Amniotic stem cell (primary cell): ENCODE measurements at regions not wholly inside any gene's neighbourhood (a gene's known extent, or its start where the extent isn't known, plus 50 kb on each side); places are given as distances from the start of the nearest gene placed in this dataset.
"Not testable (repeated sequence)": the region's sequence is repeated elsewhere in the genome, so short reads cannot be mapped to it uniquely, and the experiment has no call there.

ENCODE experiments used
- DNase-seq: peaks from one replicate; lab custom pipeline; 2025; lab: John Stamatoyannopoulos, UW

- no peak for DNase-seq
Measured at GRCh38 chr2:142757111-142757510, 120.4 kb upstream of the KYNU start.

GRCh38 chr2:142756430-142756829 is 121.0 kb upstream of the KYNU start:
- DNase-seq: no peak

GRCh38 chr2:142755191-142755590 is 122.3 kb upstream of the KYNU start:
- no peak for DNase-seq

GRCh38 chr2:142754182-142754581 is 123.3 kb upstream of the KYNU start:
- DNase-seq: no peak

- DNase-seq: no peak
Measured at GRCh38 chr2:142750858-142751257, 126.6 kb upstream of the KYNU start.

GRCh38 chr2:142748559-142749099 is 128.8 kb upstream of the KYNU start:
- no peak for DNase-seq

- DNase-seq: no peak
Measured at GRCh38 chr2:142745691-142746090, 131.8 kb upstream of the KYNU start.

GRCh38 chr2:142742371-142743214 is 134.9 kb upstream of the KYNU start:
- DNase-seq: no peak

- no peak for DNase-seq
Measured at GRCh38 chr2:142741764-142742269, 135.6 kb upstream of the KYNU start.

GRCh38 chr2:142734770-142735169 is 142.7 kb upstream of the KYNU start:
- DNase-seq: no peak

GRCh38 chr2:142734231-142734630 is 143.2 kb upstream of the KYNU start:
- no peak for DNase-seq

GRCh38 chr2:142729814-142730213 is 147.7 kb upstream of the KYNU start:
- DNase-seq: not testable (repeated sequence)

- not testable (repeated sequence) for DNase-seq
Measured at GRCh38 chr2:142727821-142728478, 149.5 kb upstream of the KYNU start.

- no peak for DNase-seq
Measured at GRCh38 chr2:142725386-142725785, 152.1 kb upstream of the KYNU start.

GRCh38 chr2:142724713-142725349 is 152.6 kb upstream of the KYNU start:
- DNase-seq: no peak

- no peak for DNase-seq
Measured at GRCh38 chr2:142724186-142724585, 153.3 kb upstream of the KYNU start.

GRCh38 chr2:142723236-142723635 is 154.2 kb upstream of the KYNU start:
- DNase-seq: no peak

- DNase-seq: no peak
Measured at GRCh38 chr2:142722569-142722968, 154.9 kb upstream of the KYNU start.

- no peak for DNase-seq
Measured at GRCh38 chr2:142722086-142722485, 155.4 kb upstream of the KYNU start.

- DNase-seq: no peak
Measured at GRCh38 chr2:142721015-142721414, 156.4 kb upstream of the KYNU start.

- DNase-seq: no peak
Measured at GRCh38 chr2:142718576-142719155, 158.8 kb upstream of the KYNU start.
